Common myeloid progenitor, CD34-positive (primary cell): ENCODE measurements at regions not wholly inside any gene's neighbourhood (a gene's known extent, or its start where the extent isn't known, plus 50 kb on each side); places are given as distances from the start of the nearest gene placed in this dataset.
"Not testable (repeated sequence)": the region's sequence is repeated elsewhere in the genome, so short reads cannot be mapped to it uniquely, and the experiment has no call there.

Experiments used
- CTCF ChIA-PET: fragments of 350-600 bp; sonication (Branson Sonifier 250); formaldehyde crosslinking; loops from one replicate; lab custom pipeline; 2021; ENCODE audit warnings: antibody characterized with exemption; lab: Charles Lee
- POLR2A ChIA-PET: fragments of 350-600 bp; sonication (Branson Sonifier 250); formaldehyde crosslinking; loops from one replicate; lab custom pipeline; 2021; ENCODE audit warnings: antibody characterized with exemption; lab: Charles Lee
- DNase-seq, 3 donors: peaks; one replicate each; pipeline versions ENCODE4 v3.0.0 to v3.0.0-alpha.2; 2013
- H3K27ac ChIP-seq, 2 experiments: 1 replicate in 1 of 2; 2 replicates in 1 of 2; pipeline ENCODE4 v1.7.0; 2013; ENCODE audit warnings: inconsistent platforms in 2 of 2, low read length in 2 of 2, mild to moderate bottlenecking in 2 of 2, low read depth in 1 of 2, moderate library complexity in 1 of 2; ENCODE audit not compliant: severe bottlenecking in 2 of 2, insufficient read depth in 1 of 2, poor library complexity in 1 of 2
- H3K27me3 ChIP-seq, 5 experiments: replicated peaks in 2 of 5; 1 replicate in 3 of 5; 2 replicates in 2 of 5; pipeline versions ENCODE4 v1.6.1 to v1.7.0; 2013; ENCODE audit warnings: low read length in 4 of 5, mild to moderate bottlenecking in 2 of 5, moderate library complexity in 2 of 5, inconsistent platforms in 1 of 5; ENCODE audit not compliant: insufficient read depth in 5 of 5, control insufficient read depth in 4 of 5
- H3K36me3 ChIP-seq, 4 experiments: 1 replicate in 2 of 4; 2 replicates in 2 of 4; pipeline versions ENCODE4 v1.6.1 to v1.7.0; 2013; ENCODE audit warnings: low read length in 3 of 4, control low read depth in 1 of 4, mild to moderate bottlenecking in 1 of 4; ENCODE audit not compliant: control insufficient read depth in 4 of 4, insufficient read depth in 4 of 4
- H3K4me1 ChIP-seq, 4 experiments: 1 replicate in 3 of 4; 2 replicates in 1 of 4; pipeline versions ENCODE4 v1.6.1 to v1.7.1; 2013; ENCODE audit warnings: low read length in 3 of 4, mild to moderate bottlenecking in 3 of 4, control low read depth in 1 of 4, inconsistent platforms in 1 of 4, moderate library complexity in 1 of 4; ENCODE audit not compliant: control insufficient read depth in 4 of 4, insufficient read depth in 4 of 4; ENCODE audit errors: control extremely low read depth in 1 of 4
- H3K4me3 ChIP-seq, 7 experiments: 1 replicate in 4 of 7; 2 replicates in 3 of 7; pipeline versions ENCODE4 v1.5.1 to v1.7.0; 2013; ENCODE audit warnings: mild to moderate bottlenecking in 7 of 7, low read length in 6 of 7, moderate library complexity in 6 of 7, inconsistent platforms in 2 of 7, low read depth in 2 of 7, control low read depth in 1 of 7; ENCODE audit not compliant: insufficient read depth in 4 of 7, control insufficient read depth in 1 of 7; ENCODE audit errors: extremely low read depth in 1 of 7
- H3K9me3 ChIP-seq, 5 experiments: 1 replicate in 4 of 5; 2 replicates in 1 of 5; pipeline versions ENCODE4 v1.6.1 to v1.7.1; 2013; ENCODE audit warnings: low read length in 4 of 5, mild to moderate bottlenecking in 2 of 5, inconsistent platforms in 1 of 5, low read depth in 1 of 5, moderate library complexity in 1 of 5; ENCODE audit not compliant: control insufficient read depth in 4 of 5, insufficient read depth in 2 of 5; ENCODE audit errors: control extremely low read depth in 1 of 5
- WGBS: methylation state at CpG from one replicate; pipeline ENCODE4 v1.1.5; 2013; ENCODE audit not compliant: insufficient coverage; 5-methylcytosine and 5-hydroxymethylcytosine counted together

DNA sequence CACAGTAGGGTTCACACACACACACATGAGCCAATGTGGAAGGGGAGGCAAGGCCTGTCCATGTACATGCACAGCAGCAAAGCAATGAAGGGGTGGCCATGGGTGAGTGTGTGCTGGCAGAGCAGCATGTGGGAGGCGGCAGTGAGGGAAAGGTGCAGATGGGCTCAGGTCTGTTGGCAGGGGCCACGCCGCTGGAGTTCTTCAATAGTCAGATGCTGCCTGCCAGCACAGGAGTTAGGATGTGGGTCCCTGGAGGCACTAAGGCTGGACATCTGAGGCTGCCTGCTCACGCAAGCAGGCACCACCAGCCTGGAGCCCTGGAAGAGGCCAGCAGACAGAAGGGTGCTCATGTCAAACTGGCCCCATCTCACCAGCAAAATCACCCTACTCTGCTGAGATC lies 1304.9 kb downstream of the DSC3 start:
- 100% methylated on average over 4 of the region's 4 CpGs for WGBS
- Histone ChIP-seq H3K36me3 (no peaks in the 10 kb centered on the region), H3K27ac (no peak overlapping the region), H3K27me3 (no peaks in the 10 kb centered on the region), H3K4me1 (no peaks in the 10 kb centered on the region), H3K9me3 (no peaks in the 10 kb centered on the region), H3K4me3 (no peak overlapping the region)
- no peak for DNase-seq
- POLR2A ChIA-PET: no interaction called here
- CTCF ChIA-PET: no interaction called here

DNA sequence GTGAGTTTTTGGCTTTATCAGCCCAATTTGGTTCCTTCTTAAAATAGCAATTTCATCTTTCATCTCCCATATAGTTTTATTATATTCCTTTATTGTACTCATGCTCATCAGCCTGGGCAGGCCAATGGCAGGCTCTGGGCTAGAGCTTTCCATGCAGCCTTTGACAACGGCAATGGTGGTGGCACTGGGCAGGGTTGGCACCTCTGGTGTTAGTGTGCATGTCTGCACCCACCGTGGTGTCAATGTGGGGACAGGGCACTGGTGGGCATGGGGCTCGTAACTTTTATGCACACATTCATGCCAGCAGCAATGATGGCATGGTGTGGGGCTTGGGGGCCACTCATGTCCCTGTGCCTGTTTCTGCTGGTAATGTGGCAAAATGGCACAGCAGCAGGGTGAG lies 1305.4 kb downstream of the DSC3 start:
- Histone ChIP-seq H3K4me3 (no peak overlapping the region), H3K36me3 (no peaks in the 10 kb centered on the region), H3K9me3 (no peaks in the 10 kb centered on the region), H3K27ac (no peak overlapping the region), H3K4me1 (no peaks in the 10 kb centered on the region), H3K27me3 (no peaks in the 10 kb centered on the region)
- CTCF ChIA-PET: no interaction called here
- POLR2A ChIA-PET: no interaction called here
- no peak for DNase-seq
- WGBS: 90% methylated on average over 2 of the region's 3 CpGs

DNA sequence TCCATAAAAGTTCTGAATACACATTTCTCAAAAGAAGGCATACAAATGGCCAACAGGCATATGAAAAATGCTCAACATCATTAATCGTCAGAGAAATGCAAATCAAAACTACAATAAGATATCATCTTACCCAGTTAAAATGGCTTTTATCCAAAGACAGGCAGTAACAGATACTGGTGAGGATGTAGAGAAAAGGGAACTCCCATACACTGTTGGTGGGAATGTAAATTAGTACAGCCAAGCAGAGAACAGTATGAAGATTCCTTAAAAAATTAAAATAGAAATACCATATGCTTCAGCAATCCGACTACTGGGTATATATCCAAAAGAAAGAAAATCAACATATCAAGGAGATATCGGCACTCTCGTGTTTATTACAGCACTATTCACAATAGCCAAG lies 1312.5 kb downstream of the DSC3 start:
- Histone ChIP-seq H3K27ac (no peak overlapping the region), H3K36me3 (no peaks in the 10 kb centered on the region), H3K4me1 (no peaks in the 10 kb centered on the region), H3K27me3 (no peaks in the 10 kb centered on the region), H3K4me3 (no peak overlapping the region), H3K9me3 (no peaks in the 10 kb centered on the region)
- DNase-seq: no peak
- 90% methylated on average over 2 of the region's 4 CpGs for WGBS
- ChIA-PET CTCF (no interaction called here), POLR2A (no interaction called here)

DNA sequence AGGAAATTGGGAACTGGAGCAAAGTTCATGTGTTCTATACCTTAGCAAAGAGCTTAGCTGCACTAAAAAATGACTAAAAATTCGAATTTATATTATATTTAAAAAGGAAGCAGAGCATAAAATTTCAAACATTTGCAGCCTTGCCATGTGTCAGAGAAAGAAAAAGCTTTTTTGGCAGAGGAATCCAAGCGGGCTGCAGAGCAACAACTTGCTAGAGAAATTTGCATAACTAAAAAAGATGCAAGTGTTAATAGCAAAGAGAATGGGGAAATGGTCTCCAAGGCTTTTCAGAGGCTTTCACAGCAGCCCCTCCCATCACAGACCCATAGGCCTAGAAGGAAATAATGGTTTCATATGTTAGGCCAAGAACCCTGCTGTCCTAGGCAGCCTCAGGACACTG lies 1315.9 kb downstream of the DSC3 start:
- ChIA-PET CTCF (no interaction called here), POLR2A (no interaction called here)
- no peaks in the 10 kb centered on the region for H3K4me1 ChIP-seq
- WGBS: no CpG with 5 or more reads among the region's 2 CpGs
- H3K36me3 ChIP-seq: no peaks in the 10 kb centered on the region
- no peak overlapping the region for H3K4me3 ChIP-seq
- H3K27me3 ChIP-seq: no peaks in the 10 kb centered on the region
- H3K27ac ChIP-seq: no peak overlapping the region
- no peaks in the 10 kb centered on the region for H3K9me3 ChIP-seq
- DNase-seq: no peak

DNA sequence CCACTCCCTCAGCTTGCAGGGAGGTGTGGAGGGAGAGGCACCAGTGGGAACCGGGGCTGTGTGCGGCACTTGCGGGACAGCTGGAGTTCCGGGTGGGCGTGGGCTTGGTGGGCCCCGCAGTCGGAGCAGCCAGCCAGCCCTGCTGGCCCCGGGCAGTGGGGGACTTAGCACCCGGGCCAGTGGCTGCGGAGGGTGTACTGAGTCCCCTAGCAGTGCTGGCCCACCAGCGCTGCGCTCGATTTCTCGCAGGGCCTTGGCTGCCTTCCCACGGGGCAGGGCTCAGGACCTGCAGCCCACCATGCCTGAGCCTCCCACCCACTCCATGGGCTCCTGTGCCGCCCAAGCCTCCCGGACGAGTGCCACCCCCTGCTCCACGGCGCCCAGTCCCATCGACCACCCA lies 1319.1 kb downstream of the DSC3 start:
- H3K27ac ChIP-seq, POLR2A ChIA-PET, H3K9me3 ChIP-seq, H3K4me1 ChIP-seq, H3K4me3 ChIP-seq, H3K27me3 ChIP-seq, H3K36me3 ChIP-seq, DNase-seq, CTCF ChIA-PET: not testable (repeated sequence)
- 95% methylated on average over 10 of the region's 21 CpGs for WGBS

DNA sequence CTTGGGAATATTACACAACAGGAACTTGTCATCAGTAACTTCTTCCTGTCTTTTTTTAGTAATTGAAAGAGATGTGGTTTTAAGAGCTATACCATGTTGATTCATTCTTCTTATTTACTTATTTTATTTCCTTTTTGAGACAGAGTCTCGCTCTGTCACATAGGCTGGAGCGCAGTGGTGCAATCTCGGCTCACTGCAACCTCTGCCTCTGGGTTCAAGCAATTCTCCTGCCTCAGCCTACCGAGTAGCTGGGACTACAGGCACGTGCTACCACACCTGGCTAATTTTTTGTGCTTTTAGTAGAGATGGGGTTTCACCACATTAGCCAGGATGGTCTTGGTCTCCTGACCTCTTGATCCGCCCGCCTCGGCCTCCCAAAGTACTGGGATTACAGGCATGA lies 1326.6 kb downstream of the DSC3 start:
- H3K4me1 ChIP-seq, H3K9me3 ChIP-seq, POLR2A ChIA-PET, DNase-seq, H3K27ac ChIP-seq, H3K27me3 ChIP-seq, H3K36me3 ChIP-seq, H3K4me3 ChIP-seq: not testable (repeated sequence)
- WGBS: 97% methylated on average over 7 of the region's 8 CpGs
- CTCF ChIA-PET: interaction anchor here (0.5 kb wide), 1 partner anchor 533 kb away, joined by 3 read pairs; no protein-coding TSS in a partner anchor

DNA sequence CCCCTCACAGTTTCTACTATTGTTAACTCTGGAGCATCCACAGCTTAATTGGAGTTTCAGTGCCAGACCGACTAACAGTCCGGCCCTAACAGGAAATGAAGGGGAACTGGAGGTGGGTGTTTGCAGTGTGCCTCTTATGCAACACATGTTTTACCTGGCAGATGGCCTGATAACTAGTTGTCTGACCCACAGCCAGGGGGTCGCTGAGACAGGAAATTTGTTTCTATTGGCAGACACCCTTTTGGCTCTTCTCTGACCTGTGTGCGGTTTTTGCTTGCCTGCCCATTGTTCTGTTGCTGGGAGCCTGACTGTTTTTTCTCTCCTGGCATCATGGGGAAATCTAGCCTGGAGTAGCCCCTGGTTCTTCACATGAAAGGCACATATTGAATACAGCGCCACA lies 1329.8 kb downstream of the DSC3 start:
- DNase-seq: no peak
- Histone ChIP-seq H3K27ac (no peak overlapping the region), H3K4me1 (peaks cover 0 to 4% (median 0%) of the 10 kb centered on the region in 4 experiments), H3K27me3 (no peaks in the 10 kb centered on the region), H3K9me3 (peaks cover 0 to 1% (median 0%) of the 10 kb centered on the region in 5 experiments), H3K4me3 (no peak overlapping the region), H3K36me3 (no peaks in the 10 kb centered on the region)
- 73% methylated on average over 5 of the region's 5 CpGs for WGBS
- POLR2A ChIA-PET: no interaction called here
- CTCF ChIA-PET: no interaction called here
